ENCODE measurements at regions not wholly inside any gene's neighbourhood (a gene's known extent, or its start where the extent isn't known, plus 50 kb on each side); places are given as distances from the start of the nearest gene placed in this dataset.
A peak's percentile ranks its signal among the peaks of the same experiment; 100 is the strongest.
"Not testable (repeated sequence)": the region's sequence is repeated elsewhere in the genome, so short reads cannot be mapped to it uniquely, and the experiment has no call there.

GRCh38 chr4:148651991-148652390, 209.8 kb upstream of the NR3C2 start:
- DNase-seq (ENCODE audit: low read depth, low spot score), result no peak

GRCh38 chr4:148649652-148650331, 207.6 kb upstream of the NR3C2 start:
- DNase-seq (ENCODE audit: low read depth, low spot score), result no peak

- DNase-seq (ENCODE audit: low read depth, low spot score), result no peak
These were observed 201.6 kb upstream of the NR3C2 start for GRCh38 chr4:148643851-148644250.

- no peak for DNase-seq (ENCODE audit: low read depth, low spot score)
These were observed 200.7 kb upstream of the NR3C2 start for GRCh38 chr4:148642907-148643306.

GRCh38 chr4:148638079-148638478, 195.9 kb upstream of the NR3C2 start:
- not testable (repeated sequence) for DNase-seq (ENCODE audit: low read depth, low spot score)

GRCh38 chr4:148637453-148637852, 195.2 kb upstream of the NR3C2 start:
- DNase-seq (ENCODE audit: low read depth, low spot score), result not testable (repeated sequence)

GRCh38 chr4:148634476-148634875, 192.3 kb upstream of the NR3C2 start:
- DNase-seq (ENCODE audit: low read depth, low spot score), result no peak

- no peak for DNase-seq (ENCODE audit: low read depth, low spot score)
These were observed 191.5 kb upstream of the NR3C2 start for GRCh38 chr4:148633720-148634119.

- DNase-seq (ENCODE audit: low read depth, low spot score), result no peak
These were observed 190.3 kb upstream of the NR3C2 start for GRCh38 chr4:148632476-148632875.

- DNase-seq (ENCODE audit: low read depth, low spot score), result no peak
These were observed 187.8 kb upstream of the NR3C2 start for GRCh38 chr4:148630051-148630450.

GRCh38 chr4:148618856-148619255, 176.6 kb upstream of the NR3C2 start:
- no peak for DNase-seq (ENCODE audit: low read depth, low spot score)

- DNase-seq (ENCODE audit: low read depth, low spot score), result no peak
These were observed 166.8 kb upstream of the NR3C2 start for GRCh38 chr4:148608968-148609367.

- DNase-seq (ENCODE audit: low read depth, low spot score), result not testable (repeated sequence)
These were observed 156.4 kb upstream of the NR3C2 start for GRCh38 chr4:148598418-148599207.

- no peak for DNase-seq (ENCODE audit: low read depth, low spot score)
These were observed 147.0 kb upstream of the NR3C2 start for GRCh38 chr4:148589182-148589581.

GRCh38 chr4:148575577-148575976, 133.4 kb upstream of the NR3C2 start:
- DNase-seq (ENCODE audit: low read depth, low spot score), result no peak

GRCh38 chr4:148574911-148575310, 132.7 kb upstream of the NR3C2 start:
- DNase-seq (ENCODE audit: low read depth, low spot score), result no peak

GRCh38 chr4:148574502-148574901, 132.3 kb upstream of the NR3C2 start:
- peak; percentile 2 for DNase-seq (ENCODE audit: low read depth, low spot score)

- no peak for DNase-seq (ENCODE audit: low read depth, low spot score)
These were observed 131.9 kb upstream of the NR3C2 start for GRCh38 chr4:148574066-148574465.

GRCh38 chr4:148573296-148573695, 131.1 kb upstream of the NR3C2 start:
- DNase-seq (ENCODE audit: low read depth, low spot score), result no peak

GRCh38 chr4:148565801-148566200, 123.6 kb upstream of the NR3C2 start:
- no peak for DNase-seq (ENCODE audit: low read depth, low spot score)

- DNase-seq (ENCODE audit: low read depth, low spot score), result no peak
These were observed 121.5 kb upstream of the NR3C2 start for GRCh38 chr4:148563684-148564083.

GRCh38 chr4:148561467-148561866, 119.3 kb upstream of the NR3C2 start:
- DNase-seq (ENCODE audit: low read depth, low spot score), result no peak

GRCh38 chr4:148557793-148558192, 115.6 kb upstream of the NR3C2 start:
- no peak for DNase-seq (ENCODE audit: low read depth, low spot score)

Data from smooth muscle cell of the brain vasculature (primary cell).